ENCODE measurements at regions not wholly inside any gene's neighbourhood (a gene's known extent, or its start where the extent isn't known, plus 50 kb on each side); places are given as distances from the start of the nearest gene placed in this dataset.

- no peak for DNase-seq (ENCODE audit: low read depth in 4 of 4, low spot score in 3 of 4)
Observed at GRCh38 chr10:54904833-54905232, 103.8 kb upstream of the PCDH15 start.

DNA sequence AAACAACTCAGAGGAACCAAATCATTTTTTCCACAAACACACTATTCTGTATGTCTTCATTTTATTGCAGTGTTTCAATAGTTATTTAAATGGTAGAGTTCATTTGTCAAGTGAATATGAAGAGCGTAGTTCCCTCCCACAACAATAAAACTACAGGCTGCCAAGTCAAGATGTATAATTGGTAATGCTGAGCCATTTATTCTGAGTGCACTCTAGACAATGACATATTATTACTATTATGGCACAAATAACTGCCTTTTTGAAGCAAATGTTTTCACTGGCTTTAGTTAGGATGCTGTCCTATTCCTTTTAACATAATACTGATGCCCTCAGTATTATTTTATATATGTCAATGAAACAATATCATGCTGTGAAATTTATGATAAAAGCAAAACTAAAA is 102.7 kb upstream of the PCDH15 start:
- DNase-seq (ENCODE audit: low read depth in 4 of 4, low spot score in 3 of 4), result no peak

DNA sequence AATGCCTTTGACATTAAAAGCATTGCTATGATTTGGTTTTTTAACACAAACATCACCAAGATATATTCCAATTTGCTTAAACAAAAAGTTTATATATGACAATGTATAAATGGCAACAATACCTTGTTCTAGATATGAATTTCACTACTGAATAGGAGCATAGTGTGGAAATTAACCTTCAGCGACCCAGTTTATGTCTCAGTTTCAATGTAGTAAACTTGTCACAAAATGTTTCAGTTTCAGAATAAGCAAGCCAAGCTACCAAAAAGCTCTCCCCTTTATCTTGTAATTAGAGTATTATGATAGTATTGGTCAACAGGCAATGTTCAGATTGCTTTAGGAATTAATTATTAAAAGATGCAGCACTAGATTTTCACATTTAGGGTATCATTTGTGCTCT is 99.6 kb upstream of the PCDH15 start:
- DNase-seq (ENCODE audit: low read depth in 4 of 4, low spot score in 3 of 4), result no peak

- no peak for DNase-seq (ENCODE audit: low read depth in 4 of 4, low spot score in 3 of 4)
Observed at GRCh38 chr10:54880996-54881395, 80.0 kb upstream of the PCDH15 start.

DNA sequence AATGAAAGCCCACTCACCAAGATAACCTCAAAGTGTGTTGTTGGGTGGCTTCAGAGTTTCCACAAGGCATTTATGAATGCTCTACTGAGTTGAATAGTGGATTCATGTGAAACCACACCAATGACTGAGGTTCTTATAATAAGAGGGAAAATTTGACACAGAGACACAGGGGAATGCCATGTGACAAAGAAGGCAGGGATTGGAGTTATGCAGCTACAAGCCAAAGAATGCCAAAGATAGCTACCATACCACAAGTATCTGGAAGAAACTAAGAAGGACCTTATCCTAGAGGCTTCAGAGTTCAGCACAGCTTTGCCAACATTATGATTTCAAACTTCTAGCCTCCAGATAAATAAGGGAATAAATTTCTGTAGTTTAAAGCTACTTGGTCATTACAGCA is 68.0 kb upstream of the PCDH15 start:
- DNase-seq (ENCODE audit: low read depth in 4 of 4, low spot score in 3 of 4), result no peak

- DNase-seq (ENCODE audit: low read depth in 4 of 4, low spot score in 3 of 4), result no peak
Observed at GRCh38 chr10:54866666-54867065, 65.6 kb upstream of the PCDH15 start.

- no peak for DNase-seq (ENCODE audit: low read depth in 4 of 4, low spot score in 3 of 4)
Observed at GRCh38 chr10:54854843-54855242, 53.8 kb upstream of the PCDH15 start.

GRCh38 chr10:54854389-54854788 is 53.4 kb upstream of the PCDH15 start:
- no peak for DNase-seq (ENCODE audit: low read depth in 4 of 4, low spot score in 3 of 4)

- no peak for DNase-seq (ENCODE audit: low read depth in 4 of 4, low spot score in 3 of 4)
Observed at GRCh38 chr10:54853883-54854282, 52.9 kb upstream of the PCDH15 start.

Measured in left renal pelvis (tissue), 4 donors.